HG03469 (cell line): ENCODE measurements at regions not wholly inside any gene's neighbourhood (a gene's known extent, or its start where the extent isn't known, plus 50 kb on each side); places are given as distances from the start of the nearest gene placed in this dataset.

ENCODE experiments used
- ATAC-seq: cut with Tn5 transposase; IDR thresholded peaks from one replicate; pipeline ENCODE4 v1.9.1; 2021; ENCODE audit warnings: mild to moderate bottlenecking, moderate library complexity, moderate number of reproducible peaks; ENCODE audit not compliant: unreplicated experiment

- no peak for ATAC-seq
These were observed 278.7 kb upstream of the NEBL start for GRCh38 chr10:21175797-21176196.

GRCh38 chr10:21174715-21175495 lies 277.8 kb upstream of the NEBL start:
- ATAC-seq, result no peak

GRCh38 chr10:21173802-21174714 lies 276.9 kb upstream of the NEBL start:
- ATAC-seq, result no peak

DNA sequence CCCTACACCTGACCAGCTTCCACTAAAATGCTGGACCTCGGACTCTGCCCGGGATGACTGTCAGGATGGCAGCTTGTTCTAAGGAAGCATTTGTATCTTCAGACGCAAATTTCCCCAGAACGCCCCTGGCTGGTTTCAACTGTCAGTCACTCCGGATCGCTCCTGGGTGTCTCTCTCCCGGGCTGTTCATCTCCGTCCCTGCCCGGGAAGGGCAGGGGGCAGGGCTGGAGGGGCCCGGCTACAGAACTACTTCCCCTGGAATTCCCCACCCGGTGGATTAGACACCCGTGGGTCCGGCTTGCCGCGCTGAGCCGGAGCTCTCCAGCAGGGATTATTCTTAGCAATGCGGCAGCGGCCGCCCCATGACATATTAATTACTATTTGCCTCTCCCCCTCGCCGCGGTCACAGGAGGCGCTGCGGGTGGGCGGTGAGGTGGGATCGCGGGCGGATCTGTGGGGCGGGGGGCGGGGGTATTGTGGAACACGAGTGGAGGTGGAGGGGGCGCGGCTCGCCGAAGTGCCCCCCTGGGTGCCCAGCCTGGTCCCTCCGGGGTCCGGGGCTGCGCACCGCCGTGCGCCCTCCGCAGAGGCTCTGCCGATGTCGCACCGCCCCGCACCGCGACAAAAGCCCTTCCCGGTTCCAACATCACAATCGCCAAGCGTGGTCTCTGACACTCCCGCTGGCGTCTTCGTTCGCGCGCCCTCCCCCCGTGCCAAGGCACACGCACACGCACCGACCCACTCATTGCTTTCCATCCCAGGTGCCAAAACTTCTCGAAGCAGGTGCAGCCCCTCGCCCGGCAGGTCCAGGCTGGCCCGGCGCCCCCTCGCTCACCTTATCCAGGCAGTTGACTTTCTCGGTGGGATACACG lies 276.1 kb upstream of the NEBL start:
- ATAC-seq, result no peak

DNA sequence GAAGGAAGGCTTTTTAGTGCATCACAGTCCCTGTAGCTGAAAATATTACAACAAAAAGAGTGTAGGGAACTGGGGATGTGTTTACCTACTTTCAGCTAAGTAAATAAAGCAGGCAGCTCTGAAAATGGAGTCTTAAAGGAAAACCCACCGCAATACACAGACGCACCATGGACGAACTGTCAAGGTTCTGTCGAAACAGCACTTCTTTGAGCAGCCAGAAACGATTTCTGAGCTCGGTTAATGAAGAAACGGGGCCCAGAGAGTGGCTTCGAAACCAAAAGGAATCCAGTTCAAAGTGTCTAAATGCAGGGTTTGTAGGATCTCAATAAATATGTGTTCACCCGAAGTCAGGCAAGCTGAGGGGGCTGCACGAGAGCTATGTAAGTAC lies 275.4 kb upstream of the NEBL start:
- ATAC-seq, result no peak

- no peak for ATAC-seq
These were observed 274.9 kb upstream of the NEBL start for GRCh38 chr10:21171936-21172541.

DNA sequence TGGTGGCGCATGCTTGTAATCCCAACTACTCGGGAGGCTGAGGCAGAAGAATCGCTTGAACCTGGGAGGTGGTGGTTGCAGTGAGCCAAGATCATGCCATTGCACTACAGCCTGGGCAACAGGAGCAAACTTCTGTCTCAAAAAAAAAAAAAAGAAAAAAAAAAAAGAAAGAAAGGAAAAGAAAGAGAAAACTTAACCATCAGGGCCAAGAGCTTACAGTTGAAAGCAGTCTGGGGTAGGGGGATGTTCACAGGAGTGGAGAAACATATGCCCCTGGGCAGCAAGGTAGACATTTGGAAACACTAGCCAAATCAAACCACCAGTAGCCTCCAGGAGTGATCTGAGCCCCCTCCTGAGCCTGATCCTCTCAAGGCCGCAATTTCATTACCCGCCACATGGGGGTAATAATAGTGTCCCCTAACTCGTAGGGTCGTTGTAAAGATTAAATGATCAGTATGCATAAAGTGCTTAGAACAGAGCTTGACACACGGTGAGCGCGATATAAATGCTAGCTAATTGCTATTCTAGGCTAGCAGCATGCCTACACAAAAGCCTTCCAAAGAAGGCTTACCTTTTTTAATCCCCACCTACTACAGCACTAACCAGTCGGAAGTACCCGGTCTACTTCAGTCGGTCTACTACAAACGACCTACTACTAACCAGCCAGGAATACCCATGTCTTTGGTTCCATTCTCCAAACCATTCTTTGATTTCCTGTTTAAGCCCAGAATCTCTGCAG lies 274.3 kb upstream of the NEBL start:
- ATAC-seq, result no peak

GRCh38 chr10:21170216-21170615 lies 273.1 kb upstream of the NEBL start:
- ATAC-seq, result no peak

DNA sequence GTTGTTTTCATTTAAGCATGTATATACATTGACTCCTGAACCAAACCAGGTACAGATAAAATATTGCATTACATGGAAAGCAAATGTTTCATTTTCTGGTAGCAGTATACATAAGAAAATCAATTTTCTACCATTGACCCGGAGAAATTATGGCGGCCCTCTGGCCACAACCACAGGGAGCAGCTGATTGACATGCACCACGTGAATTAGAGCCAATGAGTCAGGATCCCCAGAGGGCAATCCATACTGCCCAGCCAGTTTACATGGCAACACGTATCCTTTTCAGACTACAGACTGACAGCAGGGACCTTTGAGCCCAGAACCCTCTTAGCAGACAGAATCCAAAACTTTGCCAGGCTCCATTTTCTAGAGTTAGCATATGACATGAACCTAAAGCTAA lies 272.2 kb upstream of the NEBL start:
- no peak for ATAC-seq

DNA sequence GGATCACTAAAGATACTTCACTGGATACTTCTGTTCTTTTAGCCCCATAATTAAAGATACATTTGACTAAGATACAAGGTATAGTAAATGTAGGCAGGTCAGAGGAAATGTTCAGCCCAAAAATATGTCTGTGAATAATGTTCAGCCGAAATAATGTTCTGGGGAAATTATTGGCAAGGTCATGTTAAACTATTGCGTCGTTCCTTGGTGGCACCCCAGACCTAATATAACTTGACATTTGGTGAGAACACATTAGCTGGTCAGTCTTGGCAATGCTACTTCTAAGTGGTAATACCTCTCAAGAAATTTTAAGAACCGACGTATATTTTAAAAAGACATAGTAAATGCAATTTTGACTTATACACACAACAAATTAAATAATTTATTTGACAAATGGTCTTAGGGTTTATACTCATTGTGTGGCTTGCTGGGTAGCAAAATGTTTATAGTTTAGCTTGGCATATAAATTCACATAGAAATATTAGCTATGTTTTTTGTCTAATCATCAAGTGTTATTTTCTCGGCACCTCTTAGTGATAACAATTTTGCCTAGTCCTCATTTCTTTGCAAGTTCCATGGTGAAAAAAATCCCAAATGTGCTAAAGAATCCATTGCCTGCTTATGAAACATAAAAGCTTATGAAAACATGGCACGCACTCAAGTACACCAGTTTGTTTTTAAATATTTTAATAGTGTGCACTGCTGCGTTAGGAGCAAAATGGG lies 270.3 kb upstream of the NEBL start:
- ATAC-seq, result no peak

DNA sequence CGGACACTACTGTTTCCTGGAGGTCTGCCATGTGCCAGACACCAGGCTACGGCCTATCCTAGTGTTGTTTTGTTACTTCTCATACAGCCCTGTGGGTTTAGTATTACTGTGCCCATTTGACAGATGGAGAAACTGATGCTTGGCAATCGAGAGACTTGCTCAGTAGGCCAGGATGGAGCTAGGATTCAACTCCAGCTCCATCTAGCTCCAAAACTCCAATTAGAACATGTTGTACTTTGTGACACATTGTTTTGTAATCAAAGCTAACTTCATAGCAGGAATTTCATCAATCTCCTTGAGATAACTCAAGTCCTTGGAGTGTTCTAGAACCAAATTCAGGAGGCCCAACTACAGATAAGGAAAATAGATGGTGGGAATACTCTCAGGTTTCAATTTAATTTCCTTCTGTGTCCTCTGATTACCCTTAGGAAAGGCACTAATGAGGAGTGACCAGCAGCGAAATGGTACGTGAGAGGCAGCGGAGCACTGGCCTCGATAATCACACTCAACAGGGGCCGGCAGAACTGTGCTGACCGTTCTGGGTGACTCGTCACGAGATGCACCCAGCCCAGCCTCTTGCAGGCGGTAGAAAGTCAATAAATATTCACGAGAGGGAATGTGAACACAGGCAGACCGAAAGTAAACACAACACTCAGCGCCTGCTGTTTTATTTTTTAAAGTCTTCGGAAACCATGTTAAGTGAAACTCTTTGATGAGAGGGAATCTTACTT lies 269.6 kb upstream of the NEBL start:
- ATAC-seq, result no peak

DNA sequence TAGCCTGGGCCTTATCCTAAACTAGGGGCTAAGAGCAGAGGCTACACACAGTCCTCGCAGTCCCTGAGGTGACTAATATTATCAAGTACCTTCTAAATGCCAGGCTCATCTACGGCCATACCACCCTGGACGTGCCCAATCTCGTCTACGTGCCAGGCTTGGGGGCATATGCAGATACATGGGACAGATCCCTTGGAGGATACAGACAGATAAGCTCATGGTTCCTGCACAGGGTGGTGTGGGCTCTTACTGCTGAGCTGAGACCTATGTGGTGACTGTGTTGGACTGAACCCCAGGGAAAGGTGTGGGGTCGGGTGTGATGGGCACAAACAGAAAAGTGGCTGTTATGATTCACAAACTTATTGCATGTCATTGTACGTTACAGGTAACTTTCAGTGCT lies 268.4 kb upstream of the NEBL start:
- ATAC-seq, result no peak

DNA sequence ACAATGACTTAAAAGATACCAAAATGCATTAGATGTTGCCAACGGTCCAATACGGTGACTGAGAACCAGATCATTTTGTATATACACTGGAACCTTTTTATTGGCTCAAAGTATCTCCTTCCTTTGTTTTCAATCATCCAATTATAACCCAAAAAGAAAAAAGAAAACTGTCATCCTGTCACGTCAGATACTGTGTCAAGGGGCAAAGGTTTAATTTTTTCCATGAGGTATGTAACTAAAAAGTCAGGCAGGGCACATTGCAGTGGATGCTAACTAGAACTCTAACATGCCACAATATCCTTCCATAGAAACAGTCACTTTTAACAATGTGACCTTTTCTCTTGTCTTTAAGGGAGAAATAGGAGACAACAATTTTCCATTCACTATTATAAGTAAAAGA lies 267.6 kb upstream of the NEBL start:
- no peak for ATAC-seq

DNA sequence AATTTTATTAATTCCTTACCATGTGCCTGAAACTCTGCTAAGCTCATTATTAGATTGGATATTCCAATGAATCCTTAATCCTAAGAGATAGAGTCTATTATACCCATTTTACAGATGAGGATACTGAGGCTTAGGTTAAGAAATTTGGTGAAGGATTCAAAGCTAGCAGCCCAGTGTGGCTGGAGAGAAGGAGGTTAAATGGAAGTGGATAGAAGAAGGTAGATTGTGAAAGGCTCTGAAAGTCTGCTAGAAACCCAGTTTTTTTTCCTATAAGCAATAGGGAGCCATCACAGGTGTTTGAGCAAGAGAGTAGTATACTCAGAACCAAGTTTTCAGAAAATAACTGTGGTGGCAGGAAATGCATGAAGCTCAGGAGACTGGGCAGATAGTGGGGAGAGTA lies 265.8 kb upstream of the NEBL start:
- ATAC-seq, result no peak

GRCh38 chr10:21161647-21162046 lies 264.5 kb upstream of the NEBL start:
- no peak for ATAC-seq

DNA sequence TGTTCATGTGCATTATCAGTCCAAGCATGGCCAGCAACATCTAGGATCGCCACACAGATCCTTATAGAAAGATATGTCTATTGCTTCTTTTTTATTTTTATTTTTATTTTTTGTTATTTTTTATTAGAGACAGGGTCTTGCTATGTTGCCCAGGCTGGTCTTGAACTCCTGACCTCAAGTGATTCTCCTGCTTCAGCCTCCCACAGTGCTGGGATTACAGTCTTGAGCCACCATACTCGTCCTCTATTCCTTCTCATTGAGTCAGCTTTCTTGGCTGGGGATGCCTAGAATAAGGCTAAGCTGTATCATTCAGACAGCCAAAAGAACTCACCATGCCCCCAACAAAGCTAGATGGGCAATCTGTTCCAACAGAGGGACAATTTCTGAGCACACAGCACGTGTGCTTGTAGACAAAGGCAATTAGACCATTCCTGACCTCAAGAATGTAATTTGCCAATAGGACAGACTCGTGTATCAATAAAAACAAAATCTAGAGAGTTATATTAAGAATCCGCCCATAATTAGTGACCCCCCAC lies 264.0 kb upstream of the NEBL start:
- no peak for ATAC-seq

GRCh38 chr10:21160116-21160515 lies 263.0 kb upstream of the NEBL start:
- ATAC-seq, result no peak

GRCh38 chr10:21159669-21160068 lies 262.6 kb upstream of the NEBL start:
- ATAC-seq, result no peak
